Body of pancreas (tissue), 4 donors: ENCODE measurements at regions not wholly inside any gene's neighbourhood (a gene's known extent, or its start where the extent isn't known, plus 50 kb on each side); places are given as distances from the start of the nearest gene placed in this dataset.

ENCODE experiments used
- ATAC-seq: fragments of 150-250 bp; one replicate; pipeline ENCODE4 v1.9.1; 2016
- DNase-seq, 4 donors: peaks; one replicate each; pipeline ENCODE4 v3.0.0-alpha.2; 2019
- H3K27ac ChIP-seq, 4 donors: fragments of 200-600 bp; sonication (generic); 1 replicate in 3 of 4; 2 replicates in 1 of 4; pipeline versions ENCODE4 v1.5.1 to v1.6.1; 2016 to 2019; ENCODE audit warnings: mild to moderate bottlenecking in 1 of 4, mixed read lengths in 1 of 4, moderate library complexity in 1 of 4
- H3K27me3 ChIP-seq, 2 donors: fragments of 200-600 bp; sonication (generic); one replicate each; pipeline ENCODE4 v1.6.0; 2016; ENCODE audit warnings: mild to moderate bottlenecking in 1 of 2
- H3K36me3 ChIP-seq, 2 donors: fragments of 200-600 bp; sonication (generic); replicated peaks in 1 of 2; 2 replicates each; pipeline ENCODE4 v1.5.1; 2016; ENCODE audit warnings: low read depth in 2 of 2; ENCODE audit not compliant: insufficient read depth in 1 of 2
- H3K4me1 ChIP-seq: fragments of 200-600 bp; sonication (generic); one replicate; pipeline ENCODE4 v1.6.0; 2016
- H3K4me3 ChIP-seq, 2 donors: fragments of 200-600 bp; sonication (generic); 1 replicate in 1 of 2; 2 replicates in 1 of 2; pipeline ENCODE4 v1.5.1; 2016 to 2019
- H3K9me3 ChIP-seq, 3 donors: fragments of 200-600 bp; sonication (generic); 1 replicate in 2 of 3; 2 replicates in 1 of 3; pipeline ENCODE4 v1.5.1; 2016
- POLR2A ChIP-seq, 3 donors: fragments of 450-650 bp; IDR thresholded peaks; one replicate each; pipeline ENCODE4 v1.6.1; 2016; ENCODE audit warnings: antibody characterized with exemption in 3 of 3, mild to moderate bottlenecking in 2 of 3
- WGBS, 2 donors: methylation state at CpG; one replicate each; pipeline ENCODE4 v1.1.5; 2017; 5-methylcytosine and 5-hydroxymethylcytosine counted together
- intact Hi-C: fragments of 100-400 bp; cut with DNase I; formaldehyde crosslinking; loops from one replicate; pipeline ENCODE4 v1.15.1; 2023
- TF ChIP-seq, protein P1 (sequence below), 7 experiments: fragments of 450-650 bp in 4 of 7; fragments of 200-600 bp in 3 of 7; sonication (generic) in 3 of 7; IDR thresholded peaks; one replicate each; pipeline ENCODE4 v1.5.1; 2016 to 2019; ENCODE audit warnings: antibody characterized with exemption in 7 of 7

DNA sequence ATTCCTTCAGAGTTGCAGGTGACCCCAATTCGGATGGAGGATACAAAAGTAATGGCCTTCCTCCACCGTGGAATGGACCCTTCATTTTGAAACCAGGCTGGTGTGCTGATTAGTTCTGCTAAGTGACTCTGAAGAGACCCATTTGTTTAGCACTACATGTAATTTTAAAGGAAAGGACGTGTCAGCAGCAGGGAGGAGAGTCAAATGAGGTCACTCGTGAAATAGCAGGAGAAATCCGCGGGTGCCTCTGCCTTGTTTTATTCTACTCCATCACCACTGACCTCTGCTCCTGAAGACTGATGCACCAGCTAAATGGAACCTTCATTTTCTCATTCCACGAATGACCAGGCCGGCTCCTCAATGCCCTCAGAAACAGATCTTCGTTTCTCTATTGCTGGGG, 589.2 kb downstream of the CDH11 start:
- WGBS, 2 donors, result 71 to 80% methylated on average over 9 of the region's 9 CpGs
- TF ChIP-seq, protein P1, sequence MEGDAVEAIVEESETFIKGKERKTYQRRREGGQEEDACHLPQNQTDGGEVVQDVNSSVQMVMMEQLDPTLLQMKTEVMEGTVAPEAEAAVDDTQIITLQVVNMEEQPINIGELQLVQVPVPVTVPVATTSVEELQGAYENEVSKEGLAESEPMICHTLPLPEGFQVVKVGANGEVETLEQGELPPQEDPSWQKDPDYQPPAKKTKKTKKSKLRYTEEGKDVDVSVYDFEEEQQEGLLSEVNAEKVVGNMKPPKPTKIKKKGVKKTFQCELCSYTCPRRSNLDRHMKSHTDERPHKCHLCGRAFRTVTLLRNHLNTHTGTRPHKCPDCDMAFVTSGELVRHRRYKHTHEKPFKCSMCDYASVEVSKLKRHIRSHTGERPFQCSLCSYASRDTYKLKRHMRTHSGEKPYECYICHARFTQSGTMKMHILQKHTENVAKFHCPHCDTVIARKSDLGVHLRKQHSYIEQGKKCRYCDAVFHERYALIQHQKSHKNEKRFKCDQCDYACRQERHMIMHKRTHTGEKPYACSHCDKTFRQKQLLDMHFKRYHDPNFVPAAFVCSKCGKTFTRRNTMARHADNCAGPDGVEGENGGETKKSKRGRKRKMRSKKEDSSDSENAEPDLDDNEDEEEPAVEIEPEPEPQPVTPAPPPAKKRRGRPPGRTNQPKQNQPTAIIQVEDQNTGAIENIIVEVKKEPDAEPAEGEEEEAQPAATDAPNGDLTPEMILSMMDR (IDR thresholded peaks at IDR 0.05), result no peak
- no peak for TF ChIP-seq POLR2A (IDR thresholded peaks at IDR 0.05)
- H3K27ac ChIP-seq, result no peak overlapping the region
- intact Hi-C loops, result no loop called here
- DNase-seq (no peak), ATAC-seq (no peak)
- no peaks in the 10 kb centered on the region for H3K27me3 ChIP-seq
- no peaks in the 10 kb centered on the region for H3K9me3 ChIP-seq
- H3K4me3 ChIP-seq, result no peak overlapping the region
- no peaks in the 10 kb centered on the region for H3K36me3 ChIP-seq
- H3K4me1 ChIP-seq, result no peaks in the 10 kb centered on the region

DNA sequence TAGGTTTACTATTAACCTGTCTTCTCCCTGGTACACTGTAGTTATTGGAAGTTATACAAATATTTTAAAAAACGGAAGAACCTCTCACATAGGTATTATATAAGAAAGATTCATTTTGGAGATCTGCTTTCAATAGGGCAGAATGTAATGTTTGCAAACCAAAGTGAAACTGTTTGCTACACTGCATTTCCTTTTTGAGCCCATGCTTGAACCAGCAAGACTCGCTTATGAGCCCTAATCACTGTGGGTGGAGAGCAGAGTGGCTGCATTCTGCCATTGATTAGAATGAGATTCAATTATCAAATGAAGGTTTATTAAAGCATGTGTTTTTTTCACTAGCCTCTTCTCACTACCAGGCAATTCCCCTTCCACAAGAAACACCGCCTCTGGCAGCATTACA, 589.7 kb downstream of the CDH11 start:
- intact Hi-C loops, result no loop called here
- H3K27me3 ChIP-seq, result no peaks in the 10 kb centered on the region
- TF ChIP-seq, protein P1 (IDR thresholded peaks at IDR 0.05), result no peak
- TF ChIP-seq POLR2A (IDR thresholded peaks at IDR 0.05), result no peak
- no peaks in the 10 kb centered on the region for H3K9me3 ChIP-seq
- H3K4me3 ChIP-seq, result no peak overlapping the region
- no peaks in the 10 kb centered on the region for H3K4me1 ChIP-seq
- no peaks in the 10 kb centered on the region for H3K36me3 ChIP-seq
- ATAC-seq (no peak), DNase-seq (no peak)
- WGBS, 2 donors, result 72 to 73% methylated on average over 3 of the region's 3 CpGs
- H3K27ac ChIP-seq, result no peak overlapping the region

DNA sequence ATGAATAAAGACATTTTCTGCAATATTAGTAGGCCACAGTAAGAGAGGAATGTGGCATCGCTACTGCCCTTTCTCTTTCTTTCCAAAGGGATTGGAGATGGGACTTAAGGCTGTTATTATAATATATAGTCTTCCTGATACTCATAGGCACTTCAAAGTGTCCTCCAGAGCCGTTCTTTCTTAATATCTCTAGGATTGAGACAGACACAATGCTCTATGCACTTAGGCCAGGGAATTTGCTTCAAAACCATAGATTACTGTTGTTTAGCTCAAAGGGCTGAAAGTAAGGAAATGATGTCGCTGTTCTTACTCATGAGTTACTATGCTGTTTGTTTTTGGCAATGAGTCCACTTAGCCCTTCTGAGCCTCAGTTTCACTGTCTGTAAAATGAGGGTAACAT, 590.5 kb downstream of the CDH11 start:
- no peaks in the 10 kb centered on the region for H3K27me3 ChIP-seq
- no peaks in the 10 kb centered on the region for H3K4me1 ChIP-seq
- no peaks in the 10 kb centered on the region for H3K36me3 ChIP-seq
- H3K4me3 ChIP-seq, result no peak overlapping the region
- ATAC-seq (no peak), DNase-seq (no peak)
- no peaks in the 10 kb centered on the region for H3K9me3 ChIP-seq
- H3K27ac ChIP-seq, result no peak overlapping the region
- intact Hi-C loops, result no loop called here
- 78 to 82% methylated on average over 3 of the region's 3 CpGs for WGBS, 2 donors
- no peak for TF ChIP-seq POLR2A (IDR thresholded peaks at IDR 0.05)

DNA sequence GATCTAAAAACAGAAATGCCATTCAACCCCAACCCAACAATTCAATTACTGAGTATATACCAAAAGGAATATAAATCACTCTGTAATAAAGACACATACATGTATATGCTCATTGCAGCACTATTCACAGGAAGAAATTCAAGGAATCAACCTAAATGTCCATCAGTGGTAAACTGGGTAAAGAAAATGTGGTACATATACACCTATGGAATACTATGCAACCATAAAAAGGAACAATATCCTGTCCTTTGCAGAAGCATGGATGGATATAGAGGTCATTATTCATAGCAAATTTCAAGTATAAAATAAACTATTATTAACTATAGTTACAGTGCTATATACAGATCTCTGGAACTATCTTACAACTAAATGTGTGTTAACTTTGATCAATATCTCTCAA, 599.3 kb downstream of the CDH11 start:
- no peak overlapping the region for H3K4me3 ChIP-seq

DNA sequence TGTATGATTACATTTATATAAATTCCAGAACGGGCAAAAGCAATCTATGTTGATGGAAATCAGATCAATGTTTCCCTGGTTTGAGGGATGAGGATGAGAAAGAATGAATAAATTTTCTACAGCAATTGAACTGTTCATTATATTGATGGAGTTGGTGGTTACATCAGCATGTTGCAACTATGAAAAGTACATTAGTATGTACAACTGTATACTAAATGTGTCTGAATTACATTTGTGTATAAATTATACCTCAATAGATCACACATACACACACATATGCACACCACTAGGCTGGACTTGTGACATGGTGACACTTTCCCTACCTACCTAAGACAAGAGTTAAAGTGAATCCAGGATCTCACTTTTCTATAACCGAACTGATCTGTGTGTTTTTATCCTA, 608.0 kb downstream of the CDH11 start:
- Histone ChIP-seq H3K36me3 (no peaks in the 10 kb centered on the region), H3K4me3 (no peak overlapping the region), H3K27me3 (no peaks in the 10 kb centered on the region), H3K9me3 (no peaks in the 10 kb centered on the region), H3K27ac (no peak overlapping the region), H3K4me1 (no peaks in the 10 kb centered on the region)
- ATAC-seq, result no peak
- DNase-seq, result no peak
- WGBS, 2 donors, result 64 to 76% methylated on average over 2 of the region's 2 CpGs
- no peak for TF ChIP-seq POLR2A (IDR thresholded peaks at IDR 0.05)
- TF ChIP-seq, protein P1 (IDR thresholded peaks at IDR 0.05), result no peak
- intact Hi-C loops, result no loop called here

More for the DNA sequence above, 599.3 kb downstream of the CDH11 start:
- intact Hi-C loops, result no loop called here
- H3K9me3 ChIP-seq, result no peaks in the 10 kb centered on the region
- H3K36me3 ChIP-seq, result no peaks in the 10 kb centered on the region
- no peak overlapping the region for H3K27ac ChIP-seq
- TF ChIP-seq, protein P1 (IDR thresholded peaks at IDR 0.05), result no peak
- no peak for TF ChIP-seq POLR2A (IDR thresholded peaks at IDR 0.05)
- DNase-seq (no peak), ATAC-seq (no peak)
- H3K4me1 ChIP-seq, result no peaks in the 10 kb centered on the region
- no peaks in the 10 kb centered on the region for H3K27me3 ChIP-seq
